Occipital lobe (tissue), 1 donor: ENCODE measurements at regions not wholly inside any gene's neighbourhood (a gene's known extent, or its start where the extent isn't known, plus 50 kb on each side); places are given as distances from the start of the nearest gene placed in this dataset.
A peak's percentile ranks its signal among the peaks of the same experiment; 100 is the strongest.
"Not testable (repeated sequence)": the region's sequence is repeated elsewhere in the genome, so short reads cannot be mapped to it uniquely, and the experiment has no call there.

Source experiments
- DNase-seq: peaks from one replicate; lab custom pipeline; 2025; lab: John Stamatoyannopoulos, UW

- no peak for DNase-seq
Measured at GRCh38 chr9:113664181-113664875, 200.8 kb downstream of the RGS3 start.

- DNase-seq, result no peak
Measured at GRCh38 chr9:113665064-113665463, 201.5 kb downstream of the RGS3 start.

- DNase-seq, result no peak
Measured at GRCh38 chr9:113665756-113666155, 202.2 kb downstream of the RGS3 start.

GRCh38 chr9:113668061-113668460, 204.5 kb downstream of the RGS3 start:
- no peak for DNase-seq

- no peak for DNase-seq
Measured at GRCh38 chr9:113669522-113670115, 206.1 kb downstream of the RGS3 start.

- DNase-seq, result no peak
Measured at GRCh38 chr9:113673726-113674125, 202.4 kb upstream of the ZNF618 start.

- DNase-seq, result no peak
Measured at GRCh38 chr9:113674436-113674835, 201.7 kb upstream of the ZNF618 start.

GRCh38 chr9:113675475-113675941, 200.6 kb upstream of the ZNF618 start:
- no peak for DNase-seq

- DNase-seq, result no peak
Measured at GRCh38 chr9:113677057-113677456, 199.1 kb upstream of the ZNF618 start.

GRCh38 chr9:113677569-113677968, 198.5 kb upstream of the ZNF618 start:
- DNase-seq, result no peak

- DNase-seq, result no peak
Measured at GRCh38 chr9:113678119-113678858, 197.8 kb upstream of the ZNF618 start.

GRCh38 chr9:113678859-113679256, 197.3 kb upstream of the ZNF618 start:
- no peak for DNase-seq

GRCh38 chr9:113682297-113682771, 193.8 kb upstream of the ZNF618 start:
- peak; percentile 46 for DNase-seq

GRCh38 chr9:113685636-113686035, 190.5 kb upstream of the ZNF618 start:
- DNase-seq, result not testable (repeated sequence)

GRCh38 chr9:113687107-113687679, 188.9 kb upstream of the ZNF618 start:
- DNase-seq, result no peak

GRCh38 chr9:113687680-113688371, 188.3 kb upstream of the ZNF618 start:
- DNase-seq, result no peak

- no peak for DNase-seq
Measured at GRCh38 chr9:113690055-113690740, 185.9 kb upstream of the ZNF618 start.

- no peak for DNase-seq
Measured at GRCh38 chr9:113692256-113692655, 183.9 kb upstream of the ZNF618 start.

GRCh38 chr9:113694912-113695311, 181.2 kb upstream of the ZNF618 start:
- DNase-seq, result no peak

- DNase-seq, result no peak
Measured at GRCh38 chr9:113695440-113695851, 180.7 kb upstream of the ZNF618 start.

- DNase-seq, result no peak
Measured at GRCh38 chr9:113695901-113696300, 180.2 kb upstream of the ZNF618 start.
